ENCODE measurements at regions not wholly inside any gene's neighbourhood (a gene's known extent, or its start where the extent isn't known, plus 50 kb on each side); places are given as distances from the start of the nearest gene placed in this dataset.

- DNase-seq (ENCODE audit: low read depth), result no peak
Measured at GRCh38 chr9:20291201-20291600, 331.1 kb downstream of the MLLT3 start.

DNA sequence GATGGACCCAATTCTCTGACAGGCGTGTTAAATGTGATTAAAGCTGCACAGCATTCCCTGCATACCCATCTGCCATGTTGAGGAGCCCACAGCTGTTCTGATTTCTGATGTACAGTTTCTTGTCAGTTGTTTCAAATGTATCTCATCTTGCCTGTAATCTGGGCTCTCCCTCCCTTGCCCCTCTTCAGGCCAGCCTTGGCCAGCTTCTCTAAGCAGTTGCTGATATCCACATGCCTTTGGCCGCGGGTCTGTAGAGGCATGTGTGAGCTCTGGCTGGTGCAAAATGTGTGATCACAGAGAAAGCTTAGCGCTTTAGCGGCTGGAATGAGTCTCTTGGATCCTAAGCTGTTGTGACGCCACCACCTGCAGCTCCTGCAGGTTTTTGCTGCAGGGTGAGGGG, 332.0 kb downstream of the MLLT3 start:
- DNase-seq (ENCODE audit: low read depth), result no peak

DNA sequence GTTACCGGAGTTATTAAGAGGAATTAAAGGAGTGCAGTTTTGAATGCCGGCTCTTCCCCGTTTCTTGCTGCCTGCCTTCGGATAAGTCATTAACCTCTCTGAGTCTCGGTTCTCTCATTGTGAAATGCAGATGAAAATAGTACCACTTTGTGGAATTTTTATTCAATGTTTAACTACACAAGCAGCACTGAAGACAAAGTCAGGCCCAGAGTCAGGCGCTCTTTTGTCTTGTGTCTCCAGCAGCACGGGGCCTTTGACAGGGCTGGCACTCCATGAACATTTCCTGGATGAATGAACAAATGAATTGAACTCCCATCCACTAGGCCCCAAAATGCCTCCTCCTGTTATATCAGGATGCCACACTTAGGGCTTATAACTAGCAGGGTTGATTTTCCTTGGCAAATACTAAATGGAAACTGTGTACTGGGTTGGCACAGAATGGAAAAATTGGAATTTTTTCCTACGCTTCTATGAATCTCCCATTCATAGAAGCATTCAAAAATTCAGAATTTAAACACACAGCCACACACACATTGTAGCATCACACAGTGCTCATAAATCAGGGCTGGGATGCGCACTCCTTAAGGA, 332.8 kb downstream of the MLLT3 start:
- no peak for DNase-seq (ENCODE audit: low read depth)

DNA sequence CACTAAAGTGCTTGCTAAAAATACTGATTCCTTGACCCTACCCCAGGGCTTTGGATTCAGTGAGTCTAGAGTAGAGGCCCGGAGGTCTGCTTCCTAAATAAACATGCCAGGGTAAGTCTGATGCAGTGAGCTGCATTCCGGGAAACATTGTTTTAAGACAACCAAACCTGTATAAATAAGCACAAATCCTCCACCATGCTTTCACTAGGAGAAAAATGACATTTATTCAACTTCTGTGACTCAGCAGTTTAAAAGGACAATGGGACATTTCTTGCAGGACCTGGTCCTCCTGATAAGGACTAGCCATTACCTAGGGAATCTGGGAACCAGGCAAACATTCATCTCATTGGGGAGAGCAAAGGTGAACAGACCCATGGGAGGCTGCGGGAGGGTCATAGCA, 335.3 kb downstream of the MLLT3 start:
- no peak for DNase-seq (ENCODE audit: low read depth)

DNA sequence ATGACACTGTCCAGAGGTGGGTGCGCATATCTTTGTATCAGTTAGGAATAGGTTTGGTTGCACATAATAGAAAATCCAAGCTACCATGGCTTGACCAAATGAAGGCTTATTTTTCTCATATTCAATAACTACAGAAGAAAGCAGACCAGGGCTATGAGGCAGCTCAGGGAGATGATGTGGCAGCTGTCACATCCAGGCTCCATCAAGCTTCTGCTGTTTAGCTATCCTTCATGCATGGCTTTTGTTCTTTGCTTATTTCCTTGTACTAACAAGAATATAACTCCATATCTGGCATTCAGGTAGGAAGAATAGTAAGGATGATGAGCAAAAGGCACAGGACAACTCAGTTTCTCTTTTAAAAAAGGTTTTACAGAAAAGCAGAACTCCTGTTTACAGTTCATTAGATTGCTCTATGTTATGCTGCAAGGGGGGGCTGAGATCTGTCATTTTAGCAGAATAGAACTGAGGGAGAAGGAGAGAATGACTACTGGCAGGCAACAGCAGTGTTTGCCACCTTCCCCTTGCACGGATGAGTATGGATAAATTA, 336.1 kb downstream of the MLLT3 start:
- no peak for DNase-seq (ENCODE audit: low read depth)

DNA sequence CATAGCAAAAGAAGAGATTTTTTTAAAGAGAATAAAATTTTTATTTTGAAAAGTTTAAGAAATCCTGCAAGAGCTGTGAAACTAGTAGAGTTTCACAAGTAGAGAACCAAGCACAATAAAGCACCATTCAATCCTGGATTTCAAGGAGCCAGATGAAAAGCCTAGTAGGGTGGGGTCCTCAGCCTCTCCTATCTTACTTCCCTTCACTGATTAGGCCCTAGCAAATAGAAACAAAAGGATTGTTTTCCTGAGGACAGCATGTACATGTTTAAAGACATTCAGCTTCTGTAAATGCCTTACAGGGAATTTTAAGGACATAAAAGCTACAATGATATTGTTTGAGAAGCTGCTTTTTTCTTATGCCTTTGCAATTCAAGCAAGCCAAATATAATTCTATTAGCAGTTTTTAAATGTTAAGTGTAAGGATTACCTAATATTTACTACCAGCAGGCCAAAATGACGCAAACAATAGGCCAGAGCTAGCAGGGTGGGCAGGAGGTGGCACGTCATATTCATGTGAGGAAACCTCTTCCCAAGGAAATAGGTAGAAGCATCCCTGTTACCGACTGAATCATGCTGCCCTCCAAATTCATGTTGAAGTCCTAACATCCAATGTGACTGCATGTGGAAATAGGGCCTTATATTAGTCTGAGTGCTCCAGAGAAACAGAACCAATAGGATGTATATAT, 337.6 kb downstream of the MLLT3 start:
- no peak for DNase-seq (ENCODE audit: low read depth)

GRCh38 chr9:20280330-20280729, 342.0 kb downstream of the MLLT3 start:
- DNase-seq (ENCODE audit: low read depth), result no peak

DNA sequence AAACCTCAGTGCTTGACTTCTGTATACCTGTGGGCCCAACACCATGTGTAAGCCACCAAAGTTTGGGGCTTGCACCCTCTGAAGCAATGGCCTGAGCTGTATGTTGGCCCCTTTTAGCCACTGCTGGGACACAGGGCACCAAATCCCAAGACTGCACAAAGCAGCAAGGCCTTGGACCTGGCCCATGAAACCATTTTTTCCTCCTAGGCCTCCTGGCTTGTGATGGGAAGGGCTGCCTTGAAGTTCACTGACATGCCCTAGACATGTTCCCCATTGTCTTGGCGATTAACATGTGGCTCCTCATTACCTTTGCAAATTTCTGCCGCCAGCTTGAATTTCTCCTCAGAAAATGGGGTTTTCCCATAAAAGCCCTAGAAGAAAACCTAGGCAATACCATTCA, 345.5 kb downstream of the MLLT3 start:
- DNase-seq (ENCODE audit: low read depth), result no peak

DNA sequence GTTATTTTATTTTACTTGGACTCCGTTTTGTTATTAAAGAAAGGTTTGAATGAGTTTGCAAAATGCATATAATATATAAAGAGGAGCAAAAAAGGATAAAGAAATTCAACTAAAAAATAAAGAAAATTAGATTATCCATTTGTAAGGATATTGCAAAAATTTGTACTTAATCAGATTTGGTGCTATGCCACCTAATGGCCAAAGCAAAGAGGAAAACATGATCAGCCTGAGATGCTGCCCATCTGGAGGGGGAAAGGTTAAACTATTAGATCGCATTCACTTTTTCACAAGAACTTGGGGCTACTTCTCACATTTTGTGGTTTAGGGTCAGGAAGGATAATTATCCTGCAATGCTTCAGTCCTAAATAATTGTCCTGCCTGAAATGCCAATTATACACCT, 350.6 kb downstream of the MLLT3 start:
- DNase-seq (ENCODE audit: low read depth), result no peak

- no peak for DNase-seq (ENCODE audit: low read depth)
Measured at GRCh38 chr9:20271096-20271495, 351.2 kb downstream of the MLLT3 start.

GRCh38 chr9:20270161-20270560, 352.1 kb downstream of the MLLT3 start:
- no peak for DNase-seq (ENCODE audit: low read depth)

- DNase-seq (ENCODE audit: low read depth), result no peak
Measured at GRCh38 chr9:20269620-20270019, 352.7 kb downstream of the MLLT3 start.

GRCh38 chr9:20264896-20265295, 357.4 kb downstream of the MLLT3 start:
- DNase-seq (ENCODE audit: low read depth), result no peak

DNA sequence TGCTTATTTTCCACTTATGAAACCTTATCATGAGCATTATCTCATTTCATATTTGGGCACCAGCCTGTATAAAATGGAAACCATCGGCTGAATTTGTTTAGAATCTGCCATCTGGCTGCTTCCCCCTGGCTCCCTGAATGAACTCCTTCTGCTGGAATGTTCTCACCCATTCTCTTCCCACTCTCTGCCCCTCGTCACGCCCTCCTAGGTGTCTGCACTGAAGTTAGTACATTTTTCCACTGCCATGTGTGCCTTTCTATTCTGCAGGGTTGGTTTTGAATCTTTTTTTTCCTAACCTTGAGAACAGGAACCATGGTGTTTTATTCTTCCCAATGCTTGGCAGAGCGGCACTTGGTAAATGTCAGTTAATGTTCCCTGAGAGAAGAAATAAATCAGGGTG, 359.7 kb downstream of the MLLT3 start:
- DNase-seq (ENCODE audit: low read depth), result no peak

DNA sequence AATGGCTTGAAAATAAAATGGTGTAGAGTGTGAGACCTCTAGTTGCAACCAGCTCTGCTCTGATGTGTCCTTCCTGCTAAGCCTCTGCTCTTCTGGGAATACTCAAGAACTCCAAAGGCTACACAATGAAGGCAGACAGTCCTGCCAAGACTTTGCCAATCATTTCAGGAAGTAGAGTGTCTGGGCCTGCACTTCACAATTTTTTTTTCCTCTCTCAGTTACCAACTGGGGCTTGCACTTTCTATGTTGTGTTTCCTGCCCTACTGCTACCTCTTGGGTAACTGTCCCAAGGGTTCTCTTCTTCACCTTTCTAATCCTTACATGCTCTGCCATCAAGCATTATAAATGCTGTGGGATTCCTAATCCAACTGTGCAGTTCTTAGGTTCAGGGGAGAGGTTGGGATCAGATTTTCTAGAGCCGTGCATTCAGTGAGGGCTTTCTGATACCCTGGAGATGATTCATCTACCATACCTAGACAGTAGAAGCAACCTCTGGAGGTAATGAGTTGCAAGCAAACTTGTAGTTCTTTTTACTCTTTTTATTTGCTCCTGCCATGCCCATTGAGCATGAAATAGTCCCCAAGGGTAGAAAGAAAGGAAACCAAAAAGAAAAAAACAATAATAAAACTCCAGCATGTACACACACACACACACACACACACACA, 365.9 kb downstream of the MLLT3 start:
- no peak for DNase-seq (ENCODE audit: low read depth)

DNA sequence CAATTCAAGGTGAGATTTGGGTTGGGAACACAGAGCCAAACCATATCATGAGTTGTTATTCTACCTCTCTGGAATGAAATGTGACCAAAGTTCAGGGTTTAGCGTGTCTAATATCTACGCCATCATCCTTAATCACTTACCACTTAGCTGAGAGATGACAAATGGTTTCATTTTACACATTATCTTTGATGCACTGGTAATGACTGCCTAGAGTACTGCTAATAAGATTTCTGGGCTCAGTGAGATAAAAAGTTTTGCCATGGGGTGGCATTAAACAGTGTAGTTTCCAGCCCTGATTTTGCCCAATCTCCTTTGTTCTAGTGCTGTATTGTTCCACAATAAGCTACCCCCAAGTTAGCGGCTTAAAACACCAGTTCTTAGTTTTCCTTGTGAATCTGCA, 367.2 kb downstream of the MLLT3 start:
- no peak for DNase-seq (ENCODE audit: low read depth)

GRCh38 chr9:20253635-20254034, 368.7 kb downstream of the MLLT3 start:
- no peak for DNase-seq (ENCODE audit: low read depth)

DNA sequence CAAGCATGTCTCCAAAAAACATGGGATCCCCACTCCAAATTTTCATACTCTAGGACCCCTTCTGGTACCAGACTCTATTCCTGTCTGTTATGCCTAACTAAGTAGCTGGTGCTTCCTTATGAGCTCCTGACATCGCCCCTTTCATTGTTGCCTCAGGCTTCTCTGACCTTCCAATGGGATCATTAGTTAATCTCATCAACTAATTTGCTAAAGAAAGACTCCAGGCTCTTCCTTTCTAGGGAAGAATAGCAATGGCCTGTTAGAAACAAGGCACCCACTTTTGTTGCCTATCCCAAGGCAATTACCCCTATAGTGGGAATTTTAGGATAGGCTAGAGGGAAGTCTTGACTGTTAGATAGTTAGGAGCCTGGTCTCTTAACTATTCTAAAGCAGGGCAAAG, 369.5 kb downstream of the MLLT3 start:
- DNase-seq (ENCODE audit: low read depth), result no peak

- DNase-seq (ENCODE audit: low read depth), result no peak
Measured at GRCh38 chr9:20250791-20251190, 371.5 kb downstream of the MLLT3 start.

- DNase-seq (ENCODE audit: low read depth), result no peak
Measured at GRCh38 chr9:20244271-20244670, 378.0 kb downstream of the MLLT3 start.

DNA sequence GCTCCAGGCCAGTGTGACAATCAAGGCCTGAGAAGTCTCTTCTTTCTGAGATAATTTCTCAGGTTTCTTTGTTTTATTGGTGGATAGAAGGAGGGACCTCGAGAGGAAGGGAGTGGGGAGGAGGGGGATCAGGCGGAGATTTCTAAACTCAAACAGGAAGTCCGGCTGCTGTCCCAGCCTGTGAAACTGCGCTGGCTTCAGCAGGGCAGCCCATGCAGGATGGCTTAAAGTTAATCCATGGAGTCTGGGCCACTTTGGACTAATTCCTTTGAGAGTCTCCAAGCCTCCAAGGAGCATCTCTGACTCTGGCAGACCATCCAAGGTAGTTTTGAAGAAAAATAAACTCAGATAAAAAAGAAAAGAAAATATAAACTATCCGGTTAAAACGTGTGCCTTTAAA, 378.5 kb downstream of the MLLT3 start:
- no peak for DNase-seq (ENCODE audit: low read depth)

DNA sequence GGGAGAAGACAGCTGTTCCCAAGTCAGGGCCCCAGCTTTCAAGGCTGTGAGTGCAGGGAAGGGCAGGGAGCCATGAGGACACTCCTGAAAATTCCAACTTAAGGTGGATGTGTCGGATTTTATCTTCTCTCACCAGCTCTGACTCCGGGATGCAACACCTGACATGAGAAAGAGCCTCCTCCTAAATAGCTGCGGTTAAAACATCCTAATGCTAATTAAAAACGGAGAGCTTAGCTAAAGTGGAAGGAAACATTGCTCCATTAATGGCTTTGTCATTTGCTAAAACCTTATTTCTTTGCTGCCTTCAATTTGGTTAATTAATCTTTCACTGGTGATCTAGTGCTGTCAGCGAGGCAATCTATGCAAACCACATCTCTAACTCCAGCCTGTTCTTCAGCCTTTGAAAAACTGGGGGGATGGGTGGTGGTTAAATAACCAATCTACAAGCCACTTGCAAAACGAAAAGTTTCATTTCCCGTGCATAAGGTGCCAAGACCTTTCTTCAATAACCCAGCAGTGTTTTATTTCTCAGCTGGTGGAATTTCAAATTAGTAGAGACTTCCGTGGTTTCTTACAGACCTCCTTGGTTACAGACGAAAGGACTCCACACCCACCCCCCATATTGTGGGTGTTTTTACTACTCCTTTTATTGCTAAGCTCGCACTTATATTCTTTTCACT, 379.6 kb downstream of the MLLT3 start:
- no peak for DNase-seq (ENCODE audit: low read depth)

- DNase-seq (ENCODE audit: low read depth), result no peak
Measured at GRCh38 chr9:20240498-20240897, 381.8 kb downstream of the MLLT3 start.

All from CMK (cell line).